ENCODE measurements at regions not wholly inside any gene's neighbourhood (a gene's known extent, or its start where the extent isn't known, plus 50 kb on each side); places are given as distances from the start of the nearest gene placed in this dataset.

DNA sequence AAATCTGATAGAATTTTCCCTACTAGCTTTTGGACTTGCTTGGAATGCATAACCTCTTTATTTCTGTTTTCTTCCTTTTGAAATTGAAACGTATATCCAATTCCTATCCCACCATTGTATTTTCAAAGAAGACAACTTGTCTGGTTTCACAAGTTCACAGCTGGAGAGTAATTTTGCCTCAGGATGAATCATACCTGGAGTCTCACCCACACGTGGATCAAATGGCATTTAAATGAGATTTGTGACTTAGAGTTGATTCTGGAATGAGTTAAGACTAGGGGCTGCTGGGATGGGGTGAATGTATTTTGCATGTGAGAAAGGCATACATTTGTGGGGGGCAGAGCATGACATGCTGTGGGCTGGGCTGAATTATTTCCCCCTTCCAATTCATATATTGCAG is 516.5 kb upstream of the MGAT4C start:
- ATAC-seq (ENCODE audit: low read depth) = no peak
- no peaks in the 10 kb centered on the region for H3K4me1 Mint-ChIP-seq
- H3K9me3 Mint-ChIP-seq = peaks cover 6% of the 10 kb centered on the region
- H3K36me3 Mint-ChIP-seq = no peaks in the 10 kb centered on the region
- no peaks in the 10 kb centered on the region for H3K27me3 Mint-ChIP-seq
- DNase-seq (ENCODE audit: low spot score in 2 of 2) = no peak
- no peak overlapping the region for H3K4me3 Mint-ChIP-seq
- no peak overlapping the region for H3K27ac Mint-ChIP-seq

DNA sequence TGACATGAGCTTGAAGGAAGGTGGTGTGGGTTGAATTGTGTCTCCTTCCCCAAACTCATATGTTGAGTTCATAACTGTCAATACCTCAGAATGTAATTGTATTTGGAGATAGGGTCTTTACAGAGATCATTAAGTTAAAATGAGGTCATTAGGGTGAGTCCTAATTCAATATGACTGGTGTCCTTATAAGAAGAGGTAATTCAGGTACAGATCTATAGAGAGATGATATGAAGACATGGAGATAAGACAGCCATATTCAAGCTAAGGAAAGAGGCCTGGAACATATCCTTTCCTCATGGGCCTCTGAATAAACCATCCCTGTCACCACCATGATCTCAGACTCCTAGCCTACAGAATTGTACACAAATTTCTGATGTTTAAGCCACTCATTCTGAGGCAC is 514.7 kb upstream of the MGAT4C start:
- H3K36me3 Mint-ChIP-seq = no peaks in the 10 kb centered on the region
- H3K9me3 Mint-ChIP-seq = peaks cover 8% of the 10 kb centered on the region
- H3K4me3 Mint-ChIP-seq = no peak overlapping the region
- H3K27ac Mint-ChIP-seq = no peak overlapping the region
- no peaks in the 10 kb centered on the region for H3K27me3 Mint-ChIP-seq
- DNase-seq (ENCODE audit: low spot score in 2 of 2) = no peak
- ATAC-seq (ENCODE audit: low read depth) = no peak
- no peaks in the 10 kb centered on the region for H3K4me1 Mint-ChIP-seq

DNA sequence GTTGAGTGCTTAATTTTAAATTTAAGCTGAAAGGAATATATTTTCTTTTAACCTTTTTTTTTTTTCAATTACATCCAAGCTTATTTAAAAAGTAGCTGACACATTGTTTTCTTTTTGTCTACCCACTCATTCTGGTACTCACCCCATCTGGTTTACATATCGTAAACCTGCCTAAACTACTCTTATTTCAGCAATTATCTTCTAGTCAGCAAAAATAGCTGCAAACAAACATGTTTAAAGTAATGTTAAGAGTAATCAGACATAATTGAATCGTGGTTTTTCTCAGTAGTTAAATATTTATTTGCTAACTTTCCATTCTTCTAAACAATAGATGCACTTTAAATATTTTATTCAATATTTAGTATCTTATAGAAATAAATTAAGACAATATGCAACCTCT is 492.7 kb upstream of the MGAT4C start:
- H3K4me1 Mint-ChIP-seq = no peaks in the 10 kb centered on the region
- ATAC-seq (ENCODE audit: low read depth) (no peak), DNase-seq (ENCODE audit: low spot score in 2 of 2) (no peak)
- H3K36me3 Mint-ChIP-seq = no peaks in the 10 kb centered on the region
- no peaks in the 10 kb centered on the region for H3K9me3 Mint-ChIP-seq
- no peak overlapping the region for H3K4me3 Mint-ChIP-seq
- no peaks in the 10 kb centered on the region for H3K27me3 Mint-ChIP-seq
- no peak overlapping the region for H3K27ac Mint-ChIP-seq

DNA sequence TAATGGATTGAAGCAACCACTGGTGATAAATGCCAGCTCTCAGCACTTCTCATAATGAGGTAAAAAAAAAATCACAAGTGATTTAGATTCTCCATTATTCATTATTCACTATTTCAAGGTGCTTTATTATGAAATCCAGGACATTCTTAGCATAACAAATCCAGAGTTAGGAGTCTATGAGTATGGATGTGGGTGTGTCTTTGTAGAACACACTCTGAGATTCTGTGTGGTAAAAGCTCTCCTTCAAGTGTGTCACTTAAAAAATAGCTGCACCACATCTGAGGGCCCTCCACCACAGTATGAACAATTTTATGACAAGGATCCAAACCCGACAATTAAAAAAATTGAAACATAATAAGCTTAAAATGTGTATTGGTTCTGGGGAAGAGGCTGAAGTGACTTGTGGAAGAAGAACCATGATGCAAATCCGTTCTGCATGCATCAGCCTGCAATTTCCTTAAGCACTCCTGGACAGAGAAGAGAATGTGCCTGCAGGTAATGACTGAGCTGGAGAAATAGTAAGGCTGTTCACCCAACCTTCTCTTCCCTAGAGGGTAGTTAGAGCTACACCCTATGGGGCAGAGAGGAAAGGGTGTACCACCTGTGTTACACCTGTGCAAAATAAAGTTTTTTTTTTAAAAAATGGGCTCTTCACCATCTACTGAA is 488.5 kb upstream of the MGAT4C start:
- Mint-ChIP-seq H3K27ac (no peak overlapping the region), H3K9me3 (no peaks in the 10 kb centered on the region), H3K4me1 (no peaks in the 10 kb centered on the region), H3K36me3 (no peaks in the 10 kb centered on the region), H3K27me3 (no peaks in the 10 kb centered on the region), H3K4me3 (no peak overlapping the region)
- ATAC-seq (ENCODE audit: low read depth) = no peak
- no peak for DNase-seq (ENCODE audit: low spot score in 2 of 2)

DNA sequence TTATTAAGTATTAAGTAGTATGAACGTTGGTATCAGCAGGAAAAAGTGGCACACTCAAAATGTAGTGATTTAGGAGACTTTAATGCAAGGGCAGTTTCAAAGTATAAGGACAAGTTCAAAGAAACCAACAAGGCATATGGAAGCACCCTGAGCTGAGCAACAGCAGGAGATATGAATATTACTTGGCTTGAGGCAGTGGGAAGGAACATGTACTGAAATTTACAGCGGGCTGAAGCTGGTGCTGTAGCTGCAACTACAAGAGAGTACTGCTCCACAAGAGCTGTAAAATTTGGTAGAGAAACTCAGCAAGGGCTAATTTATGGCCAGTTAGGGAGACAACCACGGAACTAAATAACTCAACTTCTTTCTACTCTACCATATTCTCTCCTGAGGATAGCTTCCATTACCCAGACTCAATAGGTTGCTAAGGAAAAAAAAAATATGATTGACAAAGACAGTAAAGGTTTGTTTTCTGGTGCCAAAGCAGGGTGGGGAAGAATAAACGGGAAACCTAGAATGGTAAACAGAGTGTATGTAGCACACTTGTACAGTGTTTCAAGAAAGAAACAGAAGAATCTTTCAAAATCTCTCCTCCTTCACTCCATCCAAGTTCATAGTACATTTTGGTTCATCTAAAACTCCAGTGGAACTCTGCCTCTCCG is 487.8 kb upstream of the MGAT4C start:
- Mint-ChIP-seq H3K4me1 (no peaks in the 10 kb centered on the region), H3K27ac (no peak overlapping the region), H3K36me3 (no peaks in the 10 kb centered on the region), H3K27me3 (no peaks in the 10 kb centered on the region), H3K9me3 (no peaks in the 10 kb centered on the region), H3K4me3 (no peak overlapping the region)
- no peak for DNase-seq (ENCODE audit: low spot score in 2 of 2)
- no peak for ATAC-seq (ENCODE audit: low read depth)

DNA sequence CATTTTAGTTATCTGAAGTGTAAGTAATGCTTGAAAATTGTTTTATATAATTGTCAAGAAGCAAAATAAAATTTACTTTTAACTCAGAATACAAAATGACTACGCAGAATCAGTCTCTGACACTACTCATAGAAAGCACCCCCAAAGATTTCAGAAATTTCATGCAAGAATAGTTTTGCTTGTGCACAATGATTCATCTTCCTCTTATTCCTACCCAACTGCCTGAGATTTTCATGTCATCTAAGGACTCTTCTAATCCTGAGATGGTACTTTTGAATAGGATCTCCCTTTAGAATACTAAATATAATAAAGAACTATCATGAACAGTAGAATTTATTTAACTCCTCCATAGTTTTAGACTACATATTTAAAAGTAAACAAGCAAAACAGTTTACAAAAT is 485.3 kb upstream of the MGAT4C start:
- H3K27me3 Mint-ChIP-seq = no peaks in the 10 kb centered on the region
- no peak overlapping the region for H3K27ac Mint-ChIP-seq
- ATAC-seq (ENCODE audit: low read depth) (no peak), DNase-seq (ENCODE audit: low spot score in 2 of 2) (no peak)
- H3K4me1 Mint-ChIP-seq = no peaks in the 10 kb centered on the region
- H3K4me3 Mint-ChIP-seq = no peak overlapping the region
- H3K36me3 Mint-ChIP-seq = no peaks in the 10 kb centered on the region
- no peaks in the 10 kb centered on the region for H3K9me3 Mint-ChIP-seq

DNA sequence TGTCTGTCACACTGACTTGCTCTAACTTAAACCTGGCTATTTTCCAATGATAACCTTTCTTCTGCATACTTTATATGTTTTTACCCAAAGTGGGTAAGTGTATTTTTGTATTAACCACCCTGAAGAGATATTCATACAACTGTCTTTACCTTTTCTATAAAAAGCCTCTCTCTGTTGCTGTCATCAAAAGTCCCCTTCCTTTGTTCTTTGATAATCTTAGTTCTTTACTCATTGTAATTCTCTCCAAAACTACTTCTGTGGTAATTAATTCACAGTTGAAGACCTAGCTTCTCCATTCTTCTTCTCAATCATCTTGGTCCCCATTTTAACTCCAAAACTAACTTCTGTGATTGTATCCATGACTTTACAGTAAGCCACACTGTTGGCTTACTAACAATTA is 479.7 kb upstream of the MGAT4C start:
- H3K27ac Mint-ChIP-seq = no peak overlapping the region
- ATAC-seq (ENCODE audit: low read depth) (no peak), DNase-seq (ENCODE audit: low spot score in 2 of 2) (no peak)
- no peaks in the 10 kb centered on the region for H3K36me3 Mint-ChIP-seq
- peaks cover 1% of the 10 kb centered on the region for H3K9me3 Mint-ChIP-seq
- H3K4me1 Mint-ChIP-seq = no peaks in the 10 kb centered on the region
- no peaks in the 10 kb centered on the region for H3K27me3 Mint-ChIP-seq
- no peak overlapping the region for H3K4me3 Mint-ChIP-seq

DNA sequence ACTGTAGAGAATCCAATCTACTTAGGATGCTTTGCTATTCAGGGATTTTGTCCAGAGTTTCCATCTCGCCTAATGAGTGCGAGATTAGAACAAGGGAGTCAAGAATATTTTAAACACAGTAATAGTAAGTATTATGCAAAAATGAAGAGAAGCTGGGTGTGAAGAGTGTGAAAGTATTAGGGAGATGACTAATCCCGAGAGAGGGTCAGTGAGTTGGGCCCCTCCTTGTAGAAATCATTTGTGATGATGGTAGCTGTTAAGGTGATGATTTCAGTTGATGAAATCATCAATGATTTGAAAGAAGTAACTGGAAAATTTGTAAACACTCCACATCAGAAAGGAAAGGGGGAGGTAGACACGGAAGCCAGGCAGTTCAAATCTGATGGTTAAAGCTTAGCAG is 478.9 kb upstream of the MGAT4C start:
- H3K27me3 Mint-ChIP-seq = no peaks in the 10 kb centered on the region
- DNase-seq (ENCODE audit: low spot score in 2 of 2) (no peak), ATAC-seq (ENCODE audit: low read depth) (no peak)
- no peaks in the 10 kb centered on the region for H3K4me1 Mint-ChIP-seq
- peaks cover 1% of the 10 kb centered on the region for H3K9me3 Mint-ChIP-seq
- H3K27ac Mint-ChIP-seq = no peak overlapping the region
- H3K36me3 Mint-ChIP-seq = no peaks in the 10 kb centered on the region
- H3K4me3 Mint-ChIP-seq = no peak overlapping the region

DNA sequence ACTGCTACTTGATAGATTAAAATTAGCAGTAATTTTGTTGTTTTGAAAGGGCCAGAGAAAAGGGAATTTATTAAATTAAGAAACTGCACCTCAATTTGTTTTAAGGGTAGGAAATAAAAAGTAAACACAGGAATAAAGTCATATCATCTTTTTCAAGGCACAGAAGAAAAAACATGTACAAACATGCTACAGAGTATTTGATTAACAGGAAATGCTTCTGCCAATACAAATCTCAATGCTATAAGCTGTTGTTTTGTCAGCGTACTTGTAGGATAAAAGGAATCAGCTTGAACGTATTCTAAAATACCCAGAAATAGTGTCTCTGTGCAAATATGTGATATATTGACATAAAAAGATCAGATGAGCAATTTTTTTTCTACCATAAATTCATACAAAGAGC is 474.0 kb upstream of the MGAT4C start:
- Mint-ChIP-seq H3K27me3 (no peaks in the 10 kb centered on the region), H3K4me1 (no peaks in the 10 kb centered on the region), H3K4me3 (no peak overlapping the region), H3K36me3 (no peaks in the 10 kb centered on the region), H3K27ac (no peak overlapping the region), H3K9me3 (peaks cover 1% of the 10 kb centered on the region)
- no peak for DNase-seq (ENCODE audit: low spot score in 2 of 2)
- no peak for ATAC-seq (ENCODE audit: low read depth)

DNA sequence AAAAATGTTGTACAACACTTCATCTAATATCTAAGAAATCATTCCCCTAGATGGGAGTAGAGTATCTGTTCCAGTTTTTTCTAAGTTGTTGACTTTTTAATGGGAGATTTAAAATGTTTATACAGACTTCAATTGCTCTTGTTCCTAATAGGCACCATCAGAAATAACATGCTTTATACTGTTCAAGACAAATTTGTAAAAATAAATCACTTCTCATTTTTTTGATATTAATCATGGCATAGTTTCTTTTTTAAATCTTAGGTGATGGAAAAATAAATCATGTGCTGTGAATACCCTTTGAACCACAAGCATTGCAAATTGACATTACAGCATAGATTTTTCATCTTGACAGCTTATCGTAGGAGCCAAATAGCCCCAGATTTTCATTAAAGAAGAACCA is 473.5 kb upstream of the MGAT4C start:
- DNase-seq (ENCODE audit: low spot score in 2 of 2) = no peak
- no peaks in the 10 kb centered on the region for H3K36me3 Mint-ChIP-seq
- H3K27me3 Mint-ChIP-seq = no peaks in the 10 kb centered on the region
- H3K4me1 Mint-ChIP-seq = no peaks in the 10 kb centered on the region
- peaks cover 1% of the 10 kb centered on the region for H3K9me3 Mint-ChIP-seq
- H3K4me3 Mint-ChIP-seq = no peak overlapping the region
- ATAC-seq (ENCODE audit: low read depth) = no peak
- no peak overlapping the region for H3K27ac Mint-ChIP-seq

DNA sequence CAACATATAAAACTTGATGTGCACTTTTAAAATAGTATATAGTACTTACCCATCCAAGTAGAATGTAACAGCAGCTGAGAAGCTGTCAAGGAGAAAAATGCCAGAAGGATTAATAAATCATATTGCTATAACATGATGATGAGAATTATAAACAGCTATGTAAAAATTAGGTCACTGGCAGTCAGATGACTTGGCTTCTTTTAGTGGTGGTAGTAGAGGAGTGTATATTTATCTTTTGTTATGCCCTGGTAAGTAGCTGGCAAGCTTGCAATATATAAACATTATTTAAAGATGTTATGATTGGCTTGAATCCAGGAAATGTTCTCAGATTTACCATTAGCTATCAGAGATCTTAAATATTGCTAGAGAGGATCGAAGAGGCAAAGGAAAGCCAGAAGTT is 471.0 kb upstream of the MGAT4C start:
- no peaks in the 10 kb centered on the region for H3K27me3 Mint-ChIP-seq
- no peak for ATAC-seq (ENCODE audit: low read depth)
- no peak overlapping the region for H3K4me3 Mint-ChIP-seq
- no peak for DNase-seq (ENCODE audit: low spot score in 2 of 2)
- H3K4me1 Mint-ChIP-seq = no peaks in the 10 kb centered on the region
- no peaks in the 10 kb centered on the region for H3K9me3 Mint-ChIP-seq
- no peak overlapping the region for H3K27ac Mint-ChIP-seq
- H3K36me3 Mint-ChIP-seq = no peaks in the 10 kb centered on the region

DNA sequence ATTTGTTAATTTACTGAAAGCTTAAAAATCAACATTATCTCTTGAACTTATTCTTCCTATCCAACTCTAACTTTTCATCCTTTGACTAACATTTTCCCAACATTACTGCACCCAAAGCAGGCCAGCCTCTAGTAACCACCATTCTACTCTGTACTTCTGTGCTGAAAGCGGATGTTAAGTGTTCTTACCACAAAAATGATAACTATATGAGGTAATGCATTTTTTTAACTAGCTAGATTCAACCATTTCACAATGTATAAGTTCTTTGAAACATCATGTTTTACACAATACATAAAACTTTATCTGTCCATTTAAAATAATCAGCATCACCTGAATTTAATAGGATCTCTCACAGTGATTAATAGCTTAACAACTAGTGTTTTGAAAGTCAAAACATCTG is 468.5 kb upstream of the MGAT4C start:
- Mint-ChIP-seq H3K9me3 (no peaks in the 10 kb centered on the region), H3K27ac (no peak overlapping the region), H3K36me3 (no peaks in the 10 kb centered on the region), H3K27me3 (no peaks in the 10 kb centered on the region), H3K4me3 (no peak overlapping the region), H3K4me1 (no peaks in the 10 kb centered on the region)
- ATAC-seq (ENCODE audit: low read depth) (no peak), DNase-seq (ENCODE audit: low spot score in 2 of 2) (no peak)

DNA sequence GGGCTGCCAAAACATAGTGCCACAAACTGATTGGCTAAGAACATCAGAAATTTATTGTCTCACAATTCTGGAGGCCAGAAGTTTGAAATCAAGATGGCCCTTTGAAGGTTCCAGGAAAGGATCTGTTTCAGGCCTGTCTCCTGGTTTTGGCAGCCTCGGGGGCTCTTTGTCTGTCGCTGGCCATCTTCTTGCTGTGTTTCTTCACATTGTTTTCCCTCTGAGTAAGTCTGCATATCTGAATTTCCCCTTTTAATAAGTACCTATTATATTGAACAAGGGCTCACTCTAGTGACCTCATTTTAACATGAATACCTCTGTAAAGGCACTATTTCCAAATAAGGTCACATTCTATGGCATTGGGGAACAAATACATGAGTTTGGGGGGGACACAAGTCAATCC is 467.1 kb upstream of the MGAT4C start:
- H3K4me3 Mint-ChIP-seq = no peak overlapping the region
- no peak overlapping the region for H3K27ac Mint-ChIP-seq
- H3K27me3 Mint-ChIP-seq = no peaks in the 10 kb centered on the region
- ATAC-seq (ENCODE audit: low read depth) (no peak), DNase-seq (ENCODE audit: low spot score in 2 of 2) (no peak)
- H3K36me3 Mint-ChIP-seq = no peaks in the 10 kb centered on the region
- H3K9me3 Mint-ChIP-seq = no peaks in the 10 kb centered on the region
- H3K4me1 Mint-ChIP-seq = no peaks in the 10 kb centered on the region

DNA sequence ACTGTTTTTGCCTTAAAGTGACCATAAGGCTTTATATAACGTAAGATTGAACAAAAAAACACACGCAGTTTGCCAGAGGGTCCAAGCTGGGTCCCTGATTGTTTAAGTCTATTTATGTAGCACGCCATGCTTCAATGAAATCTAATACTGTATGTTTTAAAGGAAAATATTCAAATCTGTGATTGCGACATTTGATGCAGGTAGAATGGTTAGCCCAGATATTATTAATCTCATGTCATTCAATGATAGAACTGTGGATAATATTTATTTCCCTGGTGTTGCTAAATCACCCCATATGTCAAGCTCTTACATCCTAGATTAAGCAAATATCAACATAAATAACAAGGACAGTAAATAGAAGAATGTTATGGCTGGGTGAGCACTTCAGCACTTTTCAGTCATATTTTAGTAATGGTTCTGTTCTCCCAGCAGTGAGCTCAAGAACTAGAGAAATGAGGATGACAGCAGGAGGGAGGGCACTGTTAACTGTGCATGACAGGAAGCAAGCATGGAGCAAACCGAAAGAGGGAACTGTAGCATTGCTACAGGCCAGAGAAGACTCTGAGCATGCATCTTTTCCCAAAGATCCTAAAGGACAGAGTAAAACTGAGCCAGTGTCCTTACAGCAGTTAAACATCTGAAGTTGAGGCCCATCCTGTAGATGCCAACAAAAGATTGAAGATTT is 465.7 kb upstream of the MGAT4C start:
- Mint-ChIP-seq H3K4me3 (no peak overlapping the region), H3K4me1 (no peaks in the 10 kb centered on the region), H3K27me3 (no peaks in the 10 kb centered on the region), H3K36me3 (no peaks in the 10 kb centered on the region), H3K27ac (no peak overlapping the region), H3K9me3 (no peaks in the 10 kb centered on the region)
- DNase-seq (ENCODE audit: low spot score in 2 of 2) = no peak
- no peak for ATAC-seq (ENCODE audit: low read depth)

DNA sequence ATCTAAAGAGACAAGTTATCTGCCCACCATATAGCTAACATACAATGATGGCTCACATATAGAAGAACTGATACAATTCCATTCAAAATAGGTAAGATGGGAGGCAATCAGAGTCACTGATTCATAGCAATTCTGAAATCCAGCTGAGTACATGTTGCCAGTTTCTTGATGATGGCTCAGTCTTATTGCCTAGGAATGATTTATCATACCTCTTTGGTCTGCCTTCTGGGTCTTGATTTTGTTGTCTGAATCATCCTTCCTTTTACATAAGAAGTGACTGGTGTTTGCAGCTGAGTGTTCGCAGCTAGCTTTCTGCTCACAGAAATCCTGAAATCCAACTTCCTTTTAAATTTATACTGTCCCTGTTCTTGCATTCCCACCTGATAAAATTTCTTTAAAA is 463.2 kb upstream of the MGAT4C start:
- H3K4me1 Mint-ChIP-seq = no peaks in the 10 kb centered on the region
- DNase-seq (ENCODE audit: low spot score in 2 of 2) (no peak), ATAC-seq (ENCODE audit: low read depth) (no peak)
- H3K27ac Mint-ChIP-seq = no peak overlapping the region
- no peak overlapping the region for H3K4me3 Mint-ChIP-seq
- no peaks in the 10 kb centered on the region for H3K27me3 Mint-ChIP-seq
- H3K9me3 Mint-ChIP-seq = peaks cover 3% of the 10 kb centered on the region
- no peaks in the 10 kb centered on the region for H3K36me3 Mint-ChIP-seq

Data from memory B cell (primary cell).